Prostate gland (tissue), 2 donors: ENCODE measurements at regions not wholly inside any gene's neighbourhood (a gene's known extent, or its start where the extent isn't known, plus 50 kb on each side); places are given as distances from the start of the nearest gene placed in this dataset.

Experiments used
- DNase-seq: peaks from one replicate; pipeline ENCODE4 v3.0.0-alpha.2; 2019; ENCODE audit warnings: low spot score
- H3K27ac ChIP-seq, 2 donors: fragments of 200-600 bp; sonication (generic); 2 replicates each; pipeline ENCODE4 v1.5.1; 2017 to 2019
- H3K27me3 ChIP-seq: fragments of 200-600 bp; sonication (generic); replicated peaks from 2 replicates; pipeline ENCODE4 v1.5.1; 2019; ENCODE audit not compliant: insufficient read depth
- H3K36me3 ChIP-seq, 2 donors: fragments of 200-600 bp; sonication (generic); 1 replicate in 1 of 2; 2 replicates in 1 of 2; pipeline versions ENCODE4 v1.5.1 to v1.8.1; 2017 to 2019
- H3K4me1 ChIP-seq: fragments of 200-600 bp; sonication (generic); replicated peaks from 2 replicates; pipeline ENCODE4 v1.5.1; 2019
- H3K4me3 ChIP-seq, 2 donors: fragments of 200-600 bp; sonication (generic); 2 replicates each; pipeline ENCODE4 v1.5.1; 2017 to 2019
- H3K9me3 ChIP-seq: fragments of 200-600 bp; sonication (generic); 2 replicates; pipeline ENCODE4 v1.5.1; 2017
- CTCF ChIP-seq, 4 experiments: fragments of 200-600 bp in 2 of 4; fragments of 450-650 bp in 2 of 4; sonication (generic) in 2 of 4; IDR thresholded peaks; 1 replicate in 3 of 4; 2 replicates in 1 of 4; pipeline ENCODE4 v1.5.1; 2016 to 2019; ENCODE audit warnings: antibody characterized with exemption in 4 of 4, mild to moderate bottlenecking in 2 of 4, moderate library complexity in 2 of 4
- POLR2A ChIP-seq: fragments of 450-650 bp; IDR thresholded peaks from one replicate; pipeline ENCODE4 v1.6.1; 2016; ENCODE audit warnings: antibody characterized with exemption, mild to moderate bottlenecking
- POLR2AphosphoS5 ChIP-seq: sonication (generic); formaldehyde crosslinking; IDR thresholded peaks from one replicate; pipeline ENCODE4 v1.6.1; 2017; ENCODE audit warnings: antibody characterized with exemption
- WGBS: methylation state at CpG from one replicate; pipeline ENCODE4 v1.1.5; 2018; 5-methylcytosine and 5-hydroxymethylcytosine counted together
- intact Hi-C: fragments of 100-400 bp; cut with DNase I; formaldehyde crosslinking; loops from one replicate; pipeline ENCODE4 v1.14.2; 2022

GRCh38 chr13:48595431-48596429 is 58.0 kb upstream of the CYSLTR2 start:
- Histone ChIP-seq H3K27ac (no peak overlapping the region), H3K4me3 (no peak overlapping the region), H3K9me3 (no peaks in the 10 kb centered on the region), H3K4me1 (no peaks in the 10 kb centered on the region), H3K27me3 (no peaks in the 10 kb centered on the region), H3K36me3 (no peaks in the 10 kb centered on the region)
- WGBS = 65% methylated on average over 7 of the region's 7 CpGs
- intact Hi-C loops = no loop called here
- no peak for TF ChIP-seq POLR2A
- peak in 3 of 4 experiments; percentile 37 to 74 (median 68) for TF ChIP-seq CTCF (IDR thresholded peaks at IDR 0.05)
- peak; percentile 42 for DNase-seq

- WGBS = 35% methylated on average over 5 of the region's 5 CpGs
- intact Hi-C loops = no loop called here
- no peak for DNase-seq
Measured at GRCh38 chr13:48600374-48601364, 53.1 kb upstream of the CYSLTR2 start.

GRCh38 chr13:48602296-48603016 is 51.3 kb upstream of the CYSLTR2 start:
- H3K36me3 ChIP-seq = no peaks in the 10 kb centered on the region
- no peaks in the 10 kb centered on the region for H3K4me1 ChIP-seq
- WGBS = 79% methylated on average over 8 of the region's 8 CpGs
- DNase-seq = no peak
- H3K27me3 ChIP-seq = no peaks in the 10 kb centered on the region
- TF ChIP-seq CTCF (IDR thresholded peaks at IDR 0.05) = no peak
- TF ChIP-seq POLR2A = no peak
- no peak for TF ChIP-seq POLR2AphosphoS5
- intact Hi-C loops = no loop called here
- H3K27ac ChIP-seq = no peak overlapping the region
- no peak overlapping the region for H3K4me3 ChIP-seq
- H3K9me3 ChIP-seq = no peaks in the 10 kb centered on the region

More at GRCh38 chr13:48600374-48601364, 53.1 kb upstream of the CYSLTR2 start:
- Histone ChIP-seq H3K4me3 (no peak overlapping the region), H3K27me3 (no peaks in the 10 kb centered on the region), H3K36me3 (no peaks in the 10 kb centered on the region), H3K9me3 (no peaks in the 10 kb centered on the region), H3K4me1 (no peaks in the 10 kb centered on the region), H3K27ac (no peak overlapping the region)
- no peak for TF ChIP-seq POLR2A

- Histone ChIP-seq H3K9me3 (no peaks in the 10 kb centered on the region), H3K36me3 (no peaks in the 10 kb centered on the region), H3K27ac (no peak overlapping the region), H3K4me1 (no peaks in the 10 kb centered on the region), H3K27me3 (no peaks in the 10 kb centered on the region), H3K4me3 (no peak overlapping the region)
- DNase-seq = no peak
- intact Hi-C loops = no loop called here
- WGBS = 64% methylated on average over 2 of the region's 2 CpGs
- no peak for TF ChIP-seq POLR2A
- no peak for TF ChIP-seq CTCF (IDR thresholded peaks at IDR 0.05)
- TF ChIP-seq POLR2AphosphoS5 = no peak
Measured at GRCh38 chr13:48603375-48603774, 50.4 kb upstream of the CYSLTR2 start.
